ENCODE measurements at regions not wholly inside any gene's neighbourhood (a gene's known extent, or its start where the extent isn't known, plus 50 kb on each side); places are given as distances from the start of the nearest gene placed in this dataset.

DNA sequence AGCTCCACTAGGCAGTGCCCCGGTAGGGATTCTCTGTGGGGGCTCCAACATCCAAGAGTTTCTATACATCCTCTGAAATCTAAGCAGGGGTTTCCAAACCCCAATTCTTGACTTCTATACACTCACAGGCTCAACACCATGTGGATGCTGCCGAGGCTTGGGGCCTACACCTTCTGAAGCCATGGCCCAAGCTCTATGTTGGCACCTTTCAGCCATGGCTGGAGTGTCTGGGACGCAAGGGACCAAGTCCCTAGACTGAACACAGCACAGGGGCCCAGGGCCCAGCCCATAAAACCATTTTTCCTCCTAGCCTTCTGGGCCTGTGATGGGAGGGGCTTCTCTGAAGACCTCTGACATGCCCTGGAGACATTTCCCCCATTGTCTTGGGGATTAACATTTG is 511.8 kb downstream of the TRAM1L1 start:
- TF ChIP-seq CTCF (IDR thresholded peaks at IDR 0.05) (no peak), ZFX (IDR thresholded peaks at IDR 0.05; ENCODE audit: borderline replicate concordance) (no peak)
- no peak overlapping the region for H3K27ac ChIP-seq

DNA sequence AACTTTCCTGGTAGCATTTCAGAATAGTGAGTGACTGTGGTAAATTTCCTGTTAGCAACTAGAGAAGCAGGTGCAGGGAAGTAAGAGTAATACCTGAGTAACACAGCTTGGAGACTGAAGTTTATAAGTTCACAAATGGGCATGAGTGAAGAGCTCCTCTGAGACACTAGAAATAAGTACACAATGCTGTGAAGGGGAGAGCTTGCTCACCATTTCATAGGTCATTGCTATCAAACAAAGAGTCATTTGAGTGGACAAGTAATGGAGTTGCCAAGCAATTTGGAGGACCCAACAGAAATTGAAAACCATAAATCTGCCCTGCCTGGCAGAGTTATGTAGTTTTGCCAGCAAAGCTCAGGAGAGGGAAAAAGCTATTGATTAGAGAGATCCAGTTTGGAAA is 523.6 kb downstream of the TRAM1L1 start:
- TF ChIP-seq CTCF (IDR thresholded peaks at IDR 0.05) (no peak), ZFX (IDR thresholded peaks at IDR 0.05; ENCODE audit: borderline replicate concordance) (no peak)
- H3K27ac ChIP-seq, result no peak overlapping the region

- no peak for TF ChIP-seq ZFX (IDR thresholded peaks at IDR 0.05; ENCODE audit: borderline replicate concordance)
- no peak for TF ChIP-seq CTCF (IDR thresholded peaks at IDR 0.05)
- no peak overlapping the region for H3K27ac ChIP-seq
Observed at GRCh38 chr4:116551806-116552205, 533.6 kb downstream of the TRAM1L1 start.

DNA sequence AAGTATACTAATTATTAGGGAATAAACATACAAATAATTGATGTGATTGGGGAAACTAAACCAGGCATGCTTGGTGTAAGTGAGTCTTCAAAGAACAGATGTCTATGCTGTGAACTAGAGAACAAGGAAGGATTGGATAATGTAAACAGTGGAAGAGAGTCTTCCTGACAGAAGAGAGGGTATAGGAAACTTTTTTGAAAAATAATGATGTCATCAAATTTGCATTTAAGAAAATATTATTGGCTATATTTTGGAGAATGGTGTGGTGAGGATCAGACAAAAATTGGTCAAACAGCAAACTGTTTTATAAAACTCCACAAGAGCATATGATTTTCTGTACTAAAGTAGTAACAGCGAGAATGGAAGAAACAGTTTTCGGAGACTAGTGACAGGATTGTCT is 537.7 kb downstream of the TRAM1L1 start:
- TF ChIP-seq CTCF (IDR thresholded peaks at IDR 0.05) (no peak), ZFX (IDR thresholded peaks at IDR 0.05; ENCODE audit: borderline replicate concordance) (no peak)
- H3K27ac ChIP-seq, result no peak overlapping the region

DNA sequence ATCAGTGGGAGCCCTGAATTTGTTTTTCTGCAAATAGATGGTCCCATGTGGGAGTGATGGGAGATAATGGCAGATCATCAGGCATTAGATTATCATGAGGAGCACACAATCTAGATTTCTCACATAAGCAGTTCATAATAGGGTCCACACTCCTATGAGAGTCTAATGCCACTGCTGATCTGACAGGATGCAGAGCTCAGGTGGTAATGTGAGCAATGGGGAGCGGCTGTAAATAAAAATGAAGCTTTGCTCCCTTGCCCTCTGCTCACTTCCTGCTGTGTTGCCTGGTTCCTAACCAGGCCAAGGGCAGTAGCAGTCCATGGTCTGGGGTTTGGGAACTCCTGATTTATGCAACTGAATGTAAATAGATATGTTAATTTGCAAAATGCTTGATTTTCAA is 538.6 kb downstream of the TRAM1L1 start:
- TF ChIP-seq CTCF (IDR thresholded peaks at IDR 0.05), result no peak
- no peak for TF ChIP-seq ZFX (IDR thresholded peaks at IDR 0.05; ENCODE audit: borderline replicate concordance)
- no peak overlapping the region for H3K27ac ChIP-seq

GRCh38 chr4:116544946-116545345 is 540.4 kb downstream of the TRAM1L1 start:
- TF ChIP-seq ZFX (IDR thresholded peaks at IDR 0.05; ENCODE audit: borderline replicate concordance), result no peak
- TF ChIP-seq CTCF (IDR thresholded peaks at IDR 0.05), result no peak
- no peak overlapping the region for H3K27ac ChIP-seq

GRCh38 chr4:116539744-116540143 is 545.6 kb downstream of the TRAM1L1 start:
- H3K27ac ChIP-seq, result no peak overlapping the region
- TF ChIP-seq CTCF (IDR thresholded peaks at IDR 0.05) (no peak), ZFX (IDR thresholded peaks at IDR 0.05; ENCODE audit: borderline replicate concordance) (no peak)

All from 22Rv1 (cell line).